Activated CD8-positive, alpha-beta memory T cell treated with anti-CD3 and anti-CD28 coated beads for 36 hours (primary cell): ENCODE measurements at regions not wholly inside any gene's neighbourhood (a gene's known extent, or its start where the extent isn't known, plus 50 kb on each side); places are given as distances from the start of the nearest gene placed in this dataset.

Experiments
- CTCF ChIA-PET: fragments of 350-600 bp; sonication (Branson Sonifier 250); formaldehyde crosslinking; loops from one replicate; lab custom pipeline; 2021; ENCODE audit warnings: antibody characterized with exemption; lab: Charles Lee
- POLR2A ChIA-PET: fragments of 350-600 bp; sonication (Branson Sonifier 250); formaldehyde crosslinking; loops from one replicate; lab custom pipeline; 2021; ENCODE audit warnings: antibody characterized with exemption; lab: Charles Lee

DNA sequence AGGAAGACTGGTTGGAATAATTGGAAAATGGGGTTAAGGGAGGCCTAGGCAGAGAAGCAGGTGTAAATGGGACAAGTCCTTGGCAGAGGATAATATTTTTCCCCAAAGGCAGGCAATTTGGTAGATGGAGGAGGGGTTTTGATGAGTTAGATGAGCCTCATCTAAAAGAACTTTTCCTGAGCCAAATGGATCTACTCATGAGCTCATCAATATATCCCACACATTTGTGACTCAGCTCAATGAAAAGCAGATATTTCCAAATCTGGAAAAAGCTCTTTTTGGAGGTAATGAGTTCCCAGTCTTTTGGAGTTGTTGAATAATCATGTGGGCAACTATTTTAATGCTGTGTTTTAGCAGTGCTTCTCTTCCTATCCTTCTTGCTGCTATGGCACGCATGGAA lies 685.5 kb upstream of the CITED2 start:
- ChIA-PET POLR2A (no interaction called here), CTCF (interaction anchor here (0.7 kb wide), 1 partner anchor 10 kb away, joined by 3 read pairs; no protein-coding TSS in a partner anchor)

DNA sequence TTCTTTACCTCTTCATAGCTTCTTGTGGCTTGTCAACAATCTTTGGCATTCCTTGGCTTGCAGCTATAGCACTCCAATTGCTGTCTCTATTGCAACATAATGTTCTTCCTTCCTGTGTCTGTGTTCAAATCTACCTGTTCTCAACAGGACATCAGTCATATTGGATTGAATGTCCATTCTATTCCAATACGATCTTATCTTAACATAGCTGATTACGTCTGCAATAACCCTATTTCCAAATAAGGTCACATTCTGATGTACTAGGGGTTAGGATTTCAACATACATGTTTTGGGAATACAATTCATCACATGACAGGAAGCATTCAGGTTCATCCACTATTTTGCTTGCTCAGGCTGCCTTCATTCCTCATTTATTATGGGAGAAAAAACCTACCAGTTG lies 684.4 kb upstream of the CITED2 start:
- POLR2A ChIA-PET = interaction anchor here (0.6 kb wide), 1 partner anchor 406 kb away, joined by 3 read pairs; no protein-coding TSS in a partner anchor
- CTCF ChIA-PET = interaction anchor here (0.7 kb wide), 1 partner anchor 10 kb away, joined by 3 read pairs; no protein-coding TSS in a partner anchor

DNA sequence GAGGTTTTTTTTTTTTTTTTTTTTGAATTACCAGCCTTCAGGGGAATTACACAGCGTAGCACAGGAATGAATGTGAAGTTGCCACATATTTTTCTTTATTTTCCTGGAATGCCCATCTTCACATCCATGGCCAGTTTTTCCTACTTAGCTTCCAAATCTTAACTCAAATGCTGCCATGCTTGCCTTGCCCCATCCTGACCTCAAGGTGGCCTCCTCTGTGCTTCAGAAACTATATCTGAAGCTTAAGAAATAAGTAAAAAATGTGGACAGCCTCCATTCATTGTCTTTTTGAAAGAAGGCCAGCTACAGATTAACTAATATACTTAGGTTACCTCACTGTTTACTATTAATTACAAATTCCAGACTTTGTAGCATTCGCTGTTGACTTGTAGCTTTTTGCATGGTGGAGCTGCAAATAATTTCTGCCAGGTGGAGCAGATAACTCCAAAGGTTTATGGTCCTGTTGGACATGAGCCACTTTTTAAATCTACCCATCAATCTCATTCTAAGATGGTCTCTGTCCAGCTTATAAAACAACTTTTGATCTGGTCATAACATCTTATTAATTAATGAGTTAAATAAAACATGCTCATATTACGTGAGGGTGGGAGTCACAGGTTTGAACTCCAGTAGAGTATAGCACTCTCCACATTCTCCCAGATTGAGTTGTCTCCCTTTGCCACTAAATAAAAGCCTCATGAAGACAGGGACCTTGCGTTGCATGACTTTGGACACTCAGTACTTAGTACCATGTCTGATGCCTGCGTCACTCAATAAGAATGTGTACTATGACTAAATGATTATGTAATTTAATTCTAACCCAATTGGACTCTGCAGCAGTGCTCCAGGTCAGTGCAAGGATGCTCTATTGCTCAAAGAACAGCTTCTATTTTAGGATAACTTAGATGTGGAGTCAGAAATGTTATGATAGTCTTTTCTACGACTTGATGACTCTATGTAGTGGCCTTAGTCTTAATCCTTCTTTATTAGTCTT lies 678.6 kb upstream of the CITED2 start:
- CTCF ChIA-PET = no interaction called here
- POLR2A ChIA-PET = no interaction called here

DNA sequence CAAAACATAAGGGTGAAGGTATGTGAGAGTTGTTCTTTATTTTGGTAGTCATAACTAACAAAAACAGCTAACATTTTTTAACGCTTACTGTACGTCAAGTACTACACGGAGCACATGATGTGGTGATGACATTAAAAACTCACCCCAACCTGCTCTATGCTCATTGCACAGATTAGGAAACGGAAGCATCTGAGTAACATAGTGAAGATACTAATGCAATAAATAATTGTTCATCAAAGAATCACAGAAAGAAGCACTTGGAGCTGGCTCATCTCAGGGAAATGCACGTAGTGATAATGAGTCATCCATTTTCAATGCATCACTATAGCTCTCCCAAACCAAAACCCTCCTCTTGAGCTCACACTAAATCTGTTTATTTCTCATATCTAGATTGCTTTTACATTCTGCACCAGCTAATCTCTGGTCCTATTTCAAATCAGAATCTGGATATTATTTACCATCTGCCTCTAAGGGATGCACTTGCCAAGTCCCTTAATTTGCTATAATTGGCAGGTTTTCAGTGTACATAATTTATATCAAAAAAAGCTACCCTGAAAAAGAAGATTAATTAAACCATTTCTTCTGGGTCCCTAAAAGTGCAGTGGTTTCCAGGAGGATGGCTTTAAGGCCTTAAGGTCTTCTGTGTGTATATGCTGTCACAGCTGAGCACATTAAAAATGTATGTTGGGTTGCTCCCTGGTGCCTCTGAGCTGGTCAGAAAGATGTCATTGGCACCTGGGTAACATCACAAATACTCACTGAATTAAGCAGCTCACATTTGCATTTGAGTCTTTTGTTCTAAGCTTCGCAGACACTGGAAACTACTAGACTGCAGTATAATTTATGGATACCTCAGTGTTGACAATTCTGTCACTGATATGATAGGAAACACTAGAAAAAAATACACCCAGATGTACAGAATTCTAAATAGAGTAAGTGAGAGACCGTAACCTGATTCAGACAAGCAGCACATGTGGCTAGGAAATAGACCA lies 677.4 kb upstream of the CITED2 start:
- CTCF ChIA-PET = no interaction called here
- POLR2A ChIA-PET = no interaction called here

DNA sequence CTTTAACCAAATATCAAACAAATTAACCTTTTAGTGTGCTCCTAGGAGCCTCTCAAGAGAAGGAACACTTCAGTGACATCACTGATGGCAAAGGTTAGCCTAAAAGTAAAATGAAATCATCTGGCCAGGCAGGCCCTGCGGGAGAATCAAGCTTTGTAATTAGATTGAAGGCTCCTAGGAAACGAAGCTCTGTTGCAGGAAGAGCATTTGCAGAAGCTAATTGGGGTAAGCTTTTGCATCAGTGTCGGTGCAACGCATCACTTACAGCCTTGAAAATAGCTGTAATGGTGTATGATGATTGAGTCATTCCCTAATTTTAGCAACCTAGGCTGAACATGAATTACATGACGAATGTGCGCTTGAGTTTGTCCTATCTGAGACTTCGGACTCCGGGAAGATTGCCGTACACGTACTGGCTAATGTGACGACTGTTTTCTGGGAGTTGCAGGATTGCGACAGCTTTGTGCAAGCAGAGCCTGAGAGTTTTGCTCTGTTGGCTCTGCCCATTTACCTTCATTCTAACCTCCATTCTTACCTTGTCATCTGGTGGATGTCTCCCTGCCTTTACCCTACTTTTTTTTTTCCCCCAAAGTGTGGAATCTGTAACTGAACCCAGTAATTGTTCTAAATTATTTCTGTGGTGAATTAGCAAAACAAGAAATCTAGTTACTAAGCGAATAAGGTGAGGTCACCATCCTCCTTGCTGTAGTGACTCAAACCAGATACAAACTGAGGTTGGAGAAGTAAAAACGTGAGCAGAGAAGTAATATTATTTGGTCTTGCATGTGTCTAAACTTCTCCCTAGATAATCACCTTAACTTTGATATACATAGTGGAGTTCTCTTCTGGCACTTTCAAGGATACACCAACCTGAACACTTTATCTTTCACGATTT lies 675.9 kb upstream of the CITED2 start:
- ChIA-PET CTCF (interaction anchor here (0.5 to 1.2 kb wide), 2 partner anchors 10 to 31 kb away, joined by 3 read pairs; no protein-coding TSS in a partner anchor), POLR2A (no interaction called here)

DNA sequence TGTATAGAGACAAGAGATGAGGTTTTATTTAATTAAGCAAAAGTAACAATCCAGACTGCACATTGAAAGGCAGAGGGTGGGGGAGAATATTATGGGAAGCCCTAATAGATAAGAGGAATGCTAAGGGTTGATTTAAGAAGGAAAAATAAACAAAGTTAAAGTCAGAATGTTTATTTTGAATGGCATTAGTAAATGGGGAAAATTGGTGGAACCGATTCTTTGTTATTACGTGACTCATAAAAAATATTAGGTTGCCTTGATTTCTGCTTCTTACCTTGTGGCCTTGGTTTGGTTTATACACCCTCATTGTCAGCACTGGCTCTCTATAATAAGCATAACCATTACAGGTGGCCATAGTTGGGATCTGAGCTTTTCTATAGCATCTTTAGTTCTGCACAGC lies 674.8 kb upstream of the CITED2 start:
- ChIA-PET POLR2A (no interaction called here), CTCF (interaction anchor here (0.5 to 1.2 kb wide), 3 partner anchors 9 to 217 kb away, joined by 3 to 4 read pairs (median 3); no protein-coding TSS in a partner anchor)

DNA sequence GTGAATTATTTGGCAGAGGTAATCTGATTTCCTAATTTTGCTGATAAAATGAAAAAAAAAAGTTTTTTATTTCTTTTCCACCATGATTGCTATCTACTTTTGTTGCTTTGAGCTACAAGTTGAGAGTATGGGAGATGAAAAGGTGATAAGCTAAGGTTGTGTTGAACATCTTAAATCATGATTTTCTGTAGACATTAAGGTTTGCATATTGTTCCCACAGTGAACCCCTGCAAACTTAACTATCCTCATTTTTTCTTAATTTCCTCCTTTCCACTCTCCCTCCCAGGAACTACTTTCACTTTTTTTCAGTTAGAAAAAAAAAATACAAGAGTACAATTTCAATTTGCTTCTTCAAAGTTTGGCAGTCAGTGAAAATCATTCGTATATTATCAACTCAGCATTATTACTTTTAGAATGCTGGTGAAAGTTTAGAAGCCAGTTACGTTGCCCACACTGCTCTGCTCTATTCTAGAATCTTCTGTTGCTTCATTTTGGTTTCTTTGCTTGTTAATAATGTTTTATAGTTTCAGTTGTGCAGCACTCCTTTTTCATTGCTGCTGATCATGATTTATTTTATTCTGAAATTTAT lies 673.8 kb upstream of the CITED2 start:
- ChIA-PET CTCF (no interaction called here), POLR2A (no interaction called here)

DNA sequence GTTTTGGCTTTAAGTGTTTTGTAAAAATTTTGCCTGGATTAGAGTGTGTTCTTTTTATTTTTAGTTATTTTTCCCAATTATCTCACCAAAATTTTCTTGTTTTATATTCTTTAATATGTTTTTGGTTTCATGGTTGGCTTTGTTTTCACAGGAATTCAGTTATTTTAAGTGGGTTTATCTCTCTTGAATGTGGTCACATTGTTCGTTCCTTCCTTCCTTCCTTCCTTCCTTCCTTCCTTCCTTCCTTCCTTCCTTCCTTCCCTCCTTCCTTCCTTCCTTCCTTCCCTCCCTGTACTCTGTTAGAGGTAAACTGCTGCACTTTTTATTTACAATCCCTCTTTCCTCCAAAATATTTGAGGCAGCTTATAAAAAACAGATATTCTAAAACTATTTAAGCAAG lies 672.9 kb upstream of the CITED2 start:
- ChIA-PET CTCF (no interaction called here), POLR2A (no interaction called here)

DNA sequence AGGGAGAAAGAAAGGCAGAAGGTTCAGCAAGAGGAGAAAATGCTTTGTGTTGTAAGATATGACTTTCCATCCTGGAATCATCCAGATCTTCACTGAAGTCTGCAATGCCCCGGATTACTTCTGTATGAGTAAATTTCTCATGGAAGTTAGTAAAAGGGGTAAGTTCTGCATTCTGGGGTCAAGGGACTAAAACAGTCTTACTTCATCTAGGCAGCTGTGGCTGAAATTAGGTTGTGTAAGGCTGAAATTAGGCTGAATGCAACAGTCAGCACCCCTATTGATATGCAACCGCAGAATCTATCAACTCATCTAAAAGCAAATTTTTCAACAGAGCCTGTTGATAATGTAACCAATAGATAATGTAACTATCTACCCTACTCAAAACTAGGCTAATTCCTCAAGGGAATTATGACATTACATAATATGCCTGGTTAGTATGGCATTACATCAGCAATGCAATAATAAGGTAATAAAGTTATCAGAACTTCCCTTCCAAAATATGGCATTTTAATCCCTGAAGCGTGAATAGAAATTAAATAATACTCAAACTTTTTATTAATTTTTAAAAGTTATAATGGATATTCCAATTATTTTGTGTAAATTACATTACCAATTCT lies 671.7 kb upstream of the CITED2 start:
- ChIA-PET CTCF (no interaction called here), POLR2A (no interaction called here)

DNA sequence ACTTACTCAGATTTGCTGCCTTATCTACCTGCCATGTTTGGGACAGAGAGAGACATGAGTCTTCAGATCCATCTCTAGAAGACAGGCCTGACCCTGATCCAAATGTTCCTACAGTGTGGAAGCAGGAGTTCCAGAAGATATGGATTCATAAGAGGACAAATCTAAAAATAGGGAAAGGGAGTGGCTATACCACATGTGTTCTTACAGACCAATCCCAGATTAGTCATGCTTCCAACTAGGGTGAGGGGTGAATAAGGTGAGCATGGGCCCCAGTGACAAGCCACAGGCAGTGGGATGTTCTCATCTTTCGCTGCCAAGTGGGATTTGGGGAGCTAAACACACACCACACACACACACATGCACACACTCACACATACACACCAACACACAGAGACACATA lies 670.7 kb upstream of the CITED2 start:
- ChIA-PET POLR2A (no interaction called here), CTCF (no interaction called here)

DNA sequence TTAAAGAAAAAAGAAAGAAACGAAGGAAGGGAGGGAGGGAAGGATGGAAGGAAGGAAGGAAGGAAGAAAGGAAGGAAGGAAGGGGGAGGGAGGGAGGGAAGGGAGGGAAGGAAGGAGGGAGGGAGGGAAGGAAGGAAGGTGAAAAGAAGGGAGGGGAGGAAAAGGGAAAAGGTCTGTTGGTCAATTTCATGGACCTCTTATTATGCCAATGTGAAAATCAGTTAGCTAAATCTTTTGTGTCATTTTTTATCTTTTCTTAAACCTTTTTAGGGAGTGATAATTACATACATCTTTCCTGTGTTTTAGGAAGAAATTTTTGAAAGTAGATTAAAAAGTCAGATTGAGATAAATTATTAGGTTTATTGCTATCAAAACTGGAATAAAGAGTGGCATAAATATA lies 670.2 kb upstream of the CITED2 start:
- POLR2A ChIA-PET = no interaction called here
- CTCF ChIA-PET = no interaction called here

DNA sequence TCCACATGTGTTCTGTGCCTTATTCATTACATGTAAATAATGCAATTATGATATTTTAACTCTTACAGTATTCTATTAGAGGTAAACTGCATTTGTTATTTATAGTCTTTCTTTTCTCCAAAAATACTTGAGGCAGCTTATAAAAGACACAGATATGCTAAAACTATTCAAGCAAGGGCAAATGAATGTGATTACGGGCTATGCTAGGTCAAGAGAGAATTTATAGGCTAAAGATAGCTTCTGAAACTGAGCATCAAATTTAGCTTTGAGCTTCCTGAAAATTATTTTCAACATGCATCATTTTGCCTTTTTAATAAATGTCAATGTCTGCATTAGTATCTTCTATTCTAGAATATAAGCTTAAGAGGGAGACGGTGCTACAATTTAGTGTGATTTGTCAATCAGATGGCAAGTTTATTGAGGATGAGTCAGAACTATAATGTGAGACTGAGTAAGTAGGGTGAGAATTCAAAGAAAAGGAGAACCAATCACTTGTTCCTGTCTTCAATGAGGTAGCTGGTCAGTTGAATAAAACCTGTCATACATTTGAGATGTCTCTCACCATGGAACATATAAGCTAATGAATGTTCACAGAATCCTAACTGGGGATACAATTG lies 669.4 kb upstream of the CITED2 start:
- POLR2A ChIA-PET = no interaction called here
- CTCF ChIA-PET = no interaction called here

DNA sequence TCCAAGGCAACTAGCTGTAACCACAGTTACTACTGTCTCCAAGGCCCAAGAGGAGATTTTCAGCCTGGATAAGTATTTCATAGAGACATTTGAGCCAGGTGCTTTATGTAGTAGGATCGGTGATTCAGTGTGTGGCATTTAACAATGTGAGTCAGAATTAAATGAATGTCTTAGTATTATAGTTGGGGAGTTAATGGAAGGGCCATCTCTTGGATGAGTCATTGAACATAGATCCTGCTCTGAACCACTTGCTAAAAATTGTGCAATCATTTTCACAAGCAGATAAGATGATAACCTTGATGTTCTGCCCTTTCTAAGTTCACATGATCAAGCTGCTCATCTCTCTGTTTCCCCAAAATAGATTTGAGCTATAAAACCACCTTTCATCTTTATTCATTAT lies 668.9 kb upstream of the CITED2 start:
- POLR2A ChIA-PET = no interaction called here
- CTCF ChIA-PET = no interaction called here

DNA sequence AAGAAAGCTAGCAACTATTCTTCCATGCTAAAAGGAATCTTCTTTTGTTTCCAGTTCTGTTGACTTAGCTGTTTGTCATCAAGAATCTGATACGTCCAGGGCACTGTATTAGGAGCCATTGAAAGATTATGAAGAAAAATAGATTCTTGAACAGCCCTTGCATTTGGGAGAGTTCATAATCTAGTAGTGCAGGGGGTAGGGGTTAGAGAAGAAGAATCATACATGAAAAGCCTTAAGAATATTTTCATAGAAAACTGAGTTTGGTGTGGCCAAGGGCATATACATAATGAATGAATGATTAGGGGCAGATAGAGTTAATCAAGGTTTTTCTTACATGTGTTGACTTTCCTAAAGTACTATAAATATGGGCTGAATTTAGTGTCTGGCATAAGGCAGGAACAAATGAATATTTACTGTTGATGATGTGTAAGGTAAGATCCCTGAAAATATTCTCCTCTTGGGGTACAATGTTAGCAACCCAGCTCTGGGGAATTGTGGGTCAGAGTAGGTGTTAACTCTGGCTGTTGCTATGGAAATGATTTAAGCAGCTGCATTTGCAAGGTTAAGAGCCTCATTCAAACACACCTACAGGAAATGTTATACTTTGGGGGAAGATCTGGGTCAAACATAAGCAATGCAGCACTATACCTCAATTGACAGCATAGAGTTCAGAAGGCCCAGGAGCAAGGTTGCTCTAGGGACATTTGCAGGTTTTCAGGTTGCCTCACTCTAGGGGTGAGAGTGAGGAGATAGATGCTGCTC lies 667.3 kb upstream of the CITED2 start:
- ChIA-PET CTCF (no interaction called here), POLR2A (no interaction called here)

DNA sequence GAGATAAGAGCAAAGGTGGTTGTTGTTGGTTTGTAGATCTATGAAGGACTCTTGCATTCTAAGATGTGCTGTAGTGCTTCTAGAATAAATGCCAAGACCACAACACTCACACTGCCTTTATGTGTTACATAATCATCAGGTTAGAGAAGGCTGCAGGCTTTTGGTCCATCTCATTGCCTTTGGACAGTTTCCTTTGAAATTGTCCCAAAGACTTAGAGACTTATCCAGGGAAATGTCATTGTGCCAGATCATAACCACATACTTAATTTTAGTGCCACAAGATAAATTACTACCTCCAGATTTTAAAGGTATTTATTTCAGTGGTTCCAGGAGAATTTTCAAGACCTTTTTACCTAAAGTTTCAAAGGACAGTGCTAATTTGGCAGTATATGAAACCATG lies 666.6 kb upstream of the CITED2 start:
- ChIA-PET CTCF (no interaction called here), POLR2A (no interaction called here)

DNA sequence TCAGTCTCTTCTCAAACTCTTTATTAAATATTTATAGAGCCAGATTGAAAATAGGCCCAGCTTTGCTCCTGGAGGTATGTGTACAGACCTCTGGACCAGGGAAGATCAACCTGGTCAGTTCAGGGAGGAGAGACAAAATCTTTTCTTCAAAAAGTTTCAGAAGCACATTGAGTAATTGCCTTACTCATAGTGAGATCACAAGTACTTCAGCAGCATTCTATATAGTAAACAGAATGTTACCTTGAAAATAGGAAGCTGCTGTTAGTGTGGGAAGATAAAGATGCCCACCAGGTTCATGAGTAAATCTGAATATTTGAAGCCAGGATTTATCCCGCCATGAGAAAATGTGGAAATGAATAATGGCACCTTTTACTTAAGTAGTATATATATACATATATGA lies 665.9 kb upstream of the CITED2 start:
- POLR2A ChIA-PET = no interaction called here
- CTCF ChIA-PET = no interaction called here

DNA sequence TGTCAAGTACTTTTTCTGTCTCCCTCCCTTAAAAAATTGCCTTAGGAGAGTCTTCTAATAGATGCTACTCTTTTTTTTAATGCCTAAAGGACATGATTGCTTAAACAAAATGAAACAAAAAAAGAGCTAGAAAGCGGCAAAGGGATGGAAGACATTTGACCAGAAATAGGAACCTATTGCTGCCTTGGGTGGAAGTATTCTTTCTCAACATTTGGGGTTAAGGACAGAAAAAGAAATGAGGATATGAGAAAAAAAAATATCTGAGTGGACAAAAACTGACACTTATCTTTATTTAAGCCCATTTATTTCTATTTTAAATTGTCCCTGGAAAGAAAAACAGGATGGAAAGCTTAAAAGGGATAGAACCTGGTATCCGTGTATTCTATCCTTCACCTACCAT lies 664.9 kb upstream of the CITED2 start:
- ChIA-PET CTCF (no interaction called here), POLR2A (no interaction called here)
